Activated CD4-positive, alpha-beta T cell treated with anti-CD3 and anti-CD28 coated beads for 4 hours (primary cell): ENCODE measurements at regions not wholly inside any gene's neighbourhood (a gene's known extent, or its start where the extent isn't known, plus 50 kb on each side); places are given as distances from the start of the nearest gene placed in this dataset.

Source experiments
- DNase-seq, 2 donors: peaks; one replicate each; pipeline ENCODE4 v3.0.0-alpha.2; 2020

DNA sequence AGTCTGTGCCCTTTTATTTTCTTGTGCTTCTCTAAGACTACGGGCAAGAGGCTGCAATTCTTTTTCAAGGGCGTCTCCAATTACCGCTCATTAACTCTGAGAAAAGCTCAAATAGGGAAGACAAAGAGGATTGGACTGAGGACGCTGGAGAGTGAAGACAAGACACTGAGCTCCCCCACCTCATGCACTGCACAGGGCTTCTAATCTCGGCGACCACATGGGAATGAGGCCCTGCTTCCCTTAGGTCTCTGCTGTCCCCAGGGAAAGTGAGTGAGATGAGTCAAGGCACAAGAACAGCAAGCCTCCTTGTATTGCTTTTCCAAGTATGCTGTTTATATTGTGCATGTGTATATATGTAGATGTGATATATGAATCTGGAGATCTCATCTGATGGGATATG is 392.2 kb upstream of the CFAP20DC start:
- no peak for DNase-seq

DNA sequence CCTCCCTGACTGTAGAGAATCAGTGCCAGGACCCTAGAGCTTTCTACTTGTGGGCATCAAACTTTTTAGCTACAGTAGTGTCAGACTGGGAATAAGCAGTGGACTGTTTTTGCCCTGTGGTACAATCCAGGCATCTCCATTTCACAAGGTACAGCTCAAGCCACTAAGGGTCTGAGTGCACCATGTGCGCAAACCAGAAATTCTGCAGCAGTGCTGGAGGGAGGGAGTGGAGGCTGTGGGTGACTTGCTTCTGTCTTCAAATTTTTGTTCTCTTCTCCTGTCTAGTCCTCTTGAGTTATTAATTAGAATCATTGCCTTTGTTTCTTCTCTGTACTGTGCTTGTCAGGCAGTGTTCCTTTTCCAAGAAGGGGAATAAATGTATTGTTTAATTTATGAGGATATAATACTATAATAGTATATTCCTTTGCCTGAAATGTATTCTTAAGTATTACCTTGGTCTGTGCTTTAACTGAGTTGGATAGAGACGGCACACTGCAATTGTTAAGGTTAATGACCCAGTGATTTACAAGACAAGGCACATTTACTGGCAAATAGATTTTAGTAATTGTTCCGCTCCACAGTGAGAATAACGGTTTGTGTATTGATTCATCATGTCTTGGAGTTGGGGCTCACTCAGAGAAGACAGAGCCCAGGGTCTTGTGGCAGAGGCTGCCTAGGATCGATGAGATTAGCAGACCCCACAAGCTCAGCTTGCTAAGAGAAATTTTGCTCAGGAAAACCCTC is 390.6 kb upstream of the CFAP20DC start:
- no peak for DNase-seq

GRCh38 chr3:59438492-59438891 is 388.7 kb upstream of the CFAP20DC start:
- no peak for DNase-seq

GRCh38 chr3:59436164-59436958 is 386.5 kb upstream of the CFAP20DC start:
- DNase-seq: no peak

DNA sequence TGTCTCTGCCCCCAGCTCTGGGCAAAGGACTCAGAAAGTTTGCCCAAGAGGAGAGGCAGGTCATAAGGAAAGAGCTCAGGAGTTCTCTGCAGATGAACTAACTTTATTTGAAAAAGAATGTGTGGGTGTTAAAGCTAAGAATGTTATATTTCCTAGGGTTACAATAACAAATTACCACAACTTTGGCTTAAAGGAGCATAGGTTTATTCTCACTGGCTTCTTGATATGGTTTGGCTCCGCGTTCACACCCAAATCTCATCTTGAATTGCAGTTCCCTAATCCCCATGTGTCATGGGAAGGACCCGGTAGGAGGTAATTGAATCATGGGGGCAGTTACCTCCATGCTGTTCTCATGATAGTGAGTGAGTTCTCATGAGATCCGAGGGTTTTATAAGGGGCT is 383.7 kb upstream of the CFAP20DC start:
- DNase-seq: no peak

- no peak for DNase-seq
These were observed 382.8 kb upstream of the CFAP20DC start for GRCh38 chr3:59432665-59433064.

- no peak for DNase-seq
These were observed 380.5 kb upstream of the CFAP20DC start for GRCh38 chr3:59430341-59430740.

DNA sequence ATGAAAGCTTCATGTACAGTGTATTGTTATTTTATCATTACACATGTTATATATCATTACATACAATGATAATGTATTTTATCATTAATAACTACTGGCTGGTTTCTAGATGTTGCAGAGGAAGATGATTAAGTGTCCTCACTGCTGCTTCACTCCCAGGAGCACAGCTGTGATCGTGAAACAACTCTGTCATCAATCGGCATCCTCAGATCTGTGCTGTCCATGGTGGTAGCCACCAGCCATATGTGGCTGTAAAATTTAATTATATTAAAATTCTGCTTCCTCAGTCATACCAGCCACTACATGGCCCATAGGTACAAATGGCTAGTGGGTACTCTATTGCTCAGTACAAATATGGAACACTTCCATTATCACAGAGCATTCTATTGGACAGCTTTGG is 379.4 kb upstream of the CFAP20DC start:
- no peak for DNase-seq

DNA sequence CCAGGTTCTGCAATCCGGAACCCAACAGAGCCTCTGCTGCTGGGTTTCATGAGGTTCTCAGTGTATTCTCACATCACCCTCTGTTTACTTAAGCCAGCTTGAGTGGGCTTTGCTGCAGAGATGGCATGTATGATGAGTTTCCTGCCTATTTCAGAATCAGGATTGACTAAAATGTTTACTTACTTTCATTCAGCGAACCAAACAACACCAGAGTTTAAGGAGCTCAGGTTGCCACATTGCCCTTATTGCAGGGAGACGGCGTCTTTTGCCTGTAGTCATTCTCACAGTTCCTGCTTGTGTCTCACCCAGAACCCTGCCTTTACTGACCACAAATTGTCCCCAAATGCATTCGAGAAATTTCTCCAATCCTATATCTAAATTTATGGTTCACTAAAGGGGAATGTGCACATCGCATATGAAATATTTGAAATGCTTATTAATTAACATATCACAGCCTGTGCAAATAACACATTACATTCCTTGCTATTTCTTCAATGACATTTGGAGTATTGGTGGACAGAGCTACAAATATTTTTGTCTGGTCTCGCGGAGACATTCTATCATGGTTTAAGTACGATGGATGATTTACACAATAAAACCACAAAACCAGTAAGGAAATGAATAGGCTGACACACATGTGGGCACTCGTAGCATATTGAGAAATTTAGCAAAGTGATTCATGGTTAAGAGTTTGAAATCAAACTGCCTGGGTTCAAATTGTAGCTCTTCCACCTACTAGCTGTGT is 377.2 kb upstream of the CFAP20DC start:
- no peak for DNase-seq

GRCh38 chr3:59425942-59426341 is 376.1 kb upstream of the CFAP20DC start:
- peak; percentile 40 to 48 for DNase-seq

GRCh38 chr3:59425371-59425770 is 375.5 kb upstream of the CFAP20DC start:
- no peak for DNase-seq

DNA sequence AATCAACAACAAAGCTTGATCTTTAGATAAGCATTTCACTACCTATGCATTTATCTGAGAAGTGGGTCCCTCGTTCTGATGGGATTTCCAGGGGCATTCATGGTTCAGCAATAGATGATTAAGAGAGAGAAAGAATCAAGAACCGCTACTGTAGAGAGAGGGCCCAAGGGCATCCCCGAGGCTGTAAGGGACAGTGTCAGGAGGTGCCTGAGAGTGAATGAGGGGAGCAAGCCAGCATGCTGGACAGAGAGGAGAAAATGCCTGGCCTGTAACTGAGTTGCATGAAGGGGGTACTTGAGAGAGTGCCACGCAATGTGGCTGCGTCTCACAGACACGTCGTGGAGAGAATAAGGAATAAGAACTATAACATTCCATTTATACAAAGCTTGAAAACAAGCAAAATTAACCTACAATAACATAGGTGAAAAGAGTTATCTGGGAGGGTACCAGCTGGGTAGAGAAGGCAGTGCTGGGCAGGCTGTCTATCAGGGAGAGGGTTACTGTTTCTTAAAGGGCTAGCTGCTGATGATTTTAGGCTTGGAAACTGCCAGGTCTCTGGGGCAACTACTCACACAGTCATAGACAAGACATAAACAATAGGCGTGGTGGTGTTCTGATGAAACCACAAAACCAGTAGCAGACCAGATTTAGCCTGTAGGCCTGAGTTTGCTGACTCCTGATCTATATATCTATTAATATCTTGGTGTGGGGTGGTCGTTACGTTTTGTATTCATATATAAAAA is 374.6 kb upstream of the CFAP20DC start:
- no peak for DNase-seq

GRCh38 chr3:59423707-59424106 is 373.9 kb upstream of the CFAP20DC start:
- DNase-seq: no peak

DNA sequence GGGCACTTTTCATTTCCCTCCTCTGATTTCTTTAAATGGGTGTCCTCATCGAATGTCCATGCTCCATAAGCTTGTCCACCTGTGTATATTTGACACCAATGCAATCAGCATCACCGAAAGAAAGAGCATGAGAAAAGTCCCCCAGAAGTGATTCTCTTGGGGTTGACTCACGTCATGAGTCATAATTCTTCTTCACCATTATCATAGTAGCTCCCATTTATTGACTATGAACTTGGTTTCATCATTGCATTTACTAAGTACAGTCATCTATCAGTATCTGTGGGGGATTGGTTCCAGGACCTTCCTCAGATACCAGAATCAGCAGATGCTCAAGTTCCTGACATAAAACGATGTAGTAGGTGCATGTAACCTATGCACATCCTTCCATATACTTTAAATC is 372.5 kb upstream of the CFAP20DC start:
- no peak for DNase-seq

DNA sequence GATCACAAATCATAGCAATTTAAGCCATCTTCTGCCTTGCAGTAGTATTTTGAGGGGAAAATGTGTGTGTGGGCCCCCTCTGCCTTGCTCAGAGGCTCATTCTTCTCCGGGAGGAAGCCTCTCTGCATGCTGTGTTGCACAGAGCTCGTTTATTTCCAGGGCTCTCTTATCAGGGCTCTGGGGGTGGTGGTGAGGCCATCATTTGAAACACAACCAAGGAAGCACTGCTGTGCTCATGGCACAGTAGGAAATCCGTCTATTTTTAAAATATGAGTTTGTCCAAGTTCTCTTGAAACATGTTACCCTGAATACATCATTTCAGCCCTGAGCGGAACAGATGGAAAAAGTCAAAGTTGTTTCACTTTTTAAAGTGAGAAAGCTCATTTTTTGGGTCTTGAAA is 369.0 kb upstream of the CFAP20DC start:
- no peak for DNase-seq

- no peak for DNase-seq
These were observed 362.7 kb upstream of the CFAP20DC start for GRCh38 chr3:59412516-59412915.

DNA sequence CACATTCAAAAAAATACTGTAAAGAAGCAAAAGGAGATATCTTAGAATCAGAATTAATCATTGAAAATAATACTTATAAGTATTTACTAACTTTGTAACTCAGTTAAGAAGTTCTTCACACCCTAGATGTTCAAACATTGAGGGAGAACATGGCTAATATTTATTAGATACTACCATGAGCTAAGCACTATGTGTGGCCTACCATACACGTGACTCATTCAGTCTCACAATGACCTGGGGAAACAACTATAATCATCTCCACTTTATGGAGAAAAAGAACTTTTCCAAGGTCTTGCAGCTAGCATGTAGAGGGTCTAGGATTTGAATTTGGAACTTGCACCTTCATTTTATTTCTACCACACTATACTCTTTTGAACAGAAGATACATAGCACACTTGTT is 361.9 kb upstream of the CFAP20DC start:
- no peak for DNase-seq

- no peak for DNase-seq
These were observed 361.4 kb upstream of the CFAP20DC start for GRCh38 chr3:59411186-59411585.

- no peak for DNase-seq
These were observed 358.3 kb upstream of the CFAP20DC start for GRCh38 chr3:59408047-59408624.

DNA sequence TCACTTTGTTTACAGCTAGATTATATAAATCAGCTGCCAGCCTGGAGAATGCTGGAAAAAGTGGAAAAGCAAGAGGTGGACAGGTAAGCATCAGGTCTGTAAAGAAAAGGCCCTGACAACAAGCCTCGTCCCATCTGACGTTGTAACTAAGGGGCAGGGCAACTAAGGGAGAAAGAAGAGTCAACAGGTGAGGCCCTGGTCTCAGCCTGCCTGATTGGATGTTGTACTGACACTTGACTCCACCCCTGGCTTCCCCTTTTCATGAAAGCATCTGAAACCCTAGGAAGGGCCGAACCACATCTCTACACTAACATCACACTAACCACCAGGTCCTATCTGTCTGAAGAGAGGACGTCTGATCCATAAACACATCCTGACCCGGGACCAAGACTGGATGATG is 357.6 kb upstream of the CFAP20DC start:
- DNase-seq: no peak

- DNase-seq: no peak
These were observed 357.1 kb upstream of the CFAP20DC start for GRCh38 chr3:59406943-59407342.

DNA sequence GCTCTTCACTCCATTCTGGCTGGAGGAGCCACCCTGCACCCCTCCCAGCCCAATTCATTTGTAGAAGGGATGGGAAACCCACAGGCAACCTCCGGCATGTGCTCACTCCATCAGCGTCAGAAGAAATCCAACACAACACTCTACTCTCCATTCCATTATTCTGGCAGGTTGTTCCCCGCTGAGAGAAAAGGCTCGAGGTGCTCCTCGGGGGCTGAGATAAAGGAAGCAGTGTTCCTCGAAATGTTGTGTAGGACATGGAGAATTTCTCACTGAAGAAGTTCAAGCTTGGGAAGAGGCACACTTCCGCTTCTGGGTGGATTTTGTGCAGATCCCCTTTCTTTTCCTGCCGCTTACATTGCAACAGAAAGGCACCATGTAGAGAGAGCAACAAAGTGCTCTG is 355.0 kb upstream of the CFAP20DC start:
- no peak for DNase-seq

GRCh38 chr3:59404064-59404463 is 354.2 kb upstream of the CFAP20DC start:
- DNase-seq: no peak
